Panc1 (cell line): ENCODE measurements at regions not wholly inside any gene's neighbourhood (a gene's known extent, or its start where the extent isn't known, plus 50 kb on each side); places are given as distances from the start of the nearest gene placed in this dataset.

Source experiments
- ATAC-seq: fragments of 200-7000 bp; cut with Tn5 transposase; 2 replicates; pipeline ENCODE4 v1.9.1; 2020; ENCODE audit warnings: mild to moderate bottlenecking, moderate library complexity
- BruUV-seq: library from RNA; stranded (reverse); fragments of 400-500 nt; replicated peaks from 2 replicates; lab custom pipeline; 2021; lab: Mats Ljungman, UMichigan
- CTCF ChIA-PET: fragments of 300-600 bp; sonication (Branson Sonifier 250); formaldehyde crosslinking; loops from one replicate; lab custom pipeline; 2022; ENCODE audit warnings: antibody characterized with exemption; lab: Charles Lee
- POLR2A ChIA-PET: fragments of 300-600 bp; sonication (Branson Sonifier 250); formaldehyde crosslinking; loops from one replicate; lab custom pipeline; 2022; ENCODE audit warnings: antibody characterized with exemption; lab: Charles Lee
- DNase-seq: peaks from one replicate; pipeline ENCODE4 v3.0.0-alpha.2; 2010; ENCODE audit warnings: low read depth, low spot score
- H3K27ac ChIP-seq: 2 replicates; pipeline ENCODE4 v1.5.1; 2011; ENCODE audit warnings: mild to moderate bottlenecking, low read length, inconsistent platforms
- H3K27me3 ChIP-seq: fragments of 200-500 bp; sonication (Bioruptor generic); 2 replicates; pipeline ENCODE4 v1.6.0; 2014; ENCODE audit warnings: low read length, inconsistent platforms; ENCODE audit not compliant: control insufficient read depth, insufficient read depth
- H3K36me3 ChIP-seq: fragments of 200-500 bp; sonication (Bioruptor generic); 2 replicates; pipeline ENCODE4 v1.5.1; 2014; ENCODE audit warnings: inconsistent platforms, mild to moderate bottlenecking, low read length, moderate library complexity; ENCODE audit not compliant: control insufficient read depth, insufficient read depth
- H3K4me1 ChIP-seq: 2 replicates; pipeline ENCODE4 v1.5.1; 2011; ENCODE audit warnings: inconsistent platforms, mild to moderate bottlenecking, low read length, moderate library complexity; ENCODE audit not compliant: control insufficient read depth, insufficient read depth
- H3K4me3 ChIP-seq, 2 experiments: 2 replicates each; pipeline ENCODE4 v1.5.1; 2011 to 2012; ENCODE audit warnings: low read depth in 2 of 2, low read length in 2 of 2, mild to moderate bottlenecking in 2 of 2, inconsistent platforms in 1 of 2, moderate library complexity in 1 of 2
- H3K9me3 ChIP-seq: fragments of 200-500 bp; sonication (Bioruptor generic); 2 replicates; pipeline ENCODE4 v1.5.1; 2014; ENCODE audit warnings: low read depth, mild to moderate bottlenecking, inconsistent platforms, low read length, moderate library complexity; ENCODE audit not compliant: control insufficient read depth, insufficient read depth
- CTCF ChIP-seq: fragments of 450-650 bp; IDR thresholded peaks from 2 replicates; pipeline ENCODE4 v1.5.1; 2017; ENCODE audit warnings: mild to moderate bottlenecking
- POLR2AphosphoS5 ChIP-seq: IDR thresholded peaks from 2 replicates; pipeline ENCODE4 v1.6.1; 2012; ENCODE audit warnings: mild to moderate bottlenecking, low read depth, low read length, moderate library complexity
- REST ChIP-seq, 2 experiments: IDR thresholded peaks; 2 replicates each; pipeline ENCODE4 v1.6.1; 2011 to 2012; ENCODE audit warnings: low read depth in 2 of 2, control low read depth in 1 of 2, low read length in 1 of 2, mild to moderate bottlenecking in 1 of 2, moderate library complexity in 1 of 2; ENCODE audit not compliant: insufficient read depth in 1 of 2
- SIN3A ChIP-seq: IDR thresholded peaks from 2 replicates; pipeline ENCODE4 v1.6.1; 2012; ENCODE audit warnings: low read depth, mild to moderate bottlenecking, low read length, moderate library complexity, borderline replicate concordance; ENCODE audit not compliant: insufficient read depth
- TCF7L2 ChIP-seq: IDR thresholded peaks from 2 replicates; pipeline ENCODE4 v1.6.1; 2011; ENCODE audit warnings: mild to moderate bottlenecking, low read depth, low read length, inconsistent platforms
- in situ Hi-C: cut with HindIII; loops from 2 replicates; pipeline ENCODE4 v1.10.0; 2016; ENCODE audit warnings: low sequenced_read_pairs, low pct_unique_long_range_greater_than_20kb
- intact Hi-C: fragments of 100-400 bp; cut with micrococcal nuclease; formaldehyde crosslinking; loops from one replicate; pipeline ENCODE4 v1.10.0; 2022; ENCODE audit not compliant: unreplicated experiment

- intact Hi-C loops = no loop called here
- CTCF ChIA-PET = no interaction called here
- no peak for DNase-seq
Observed at GRCh38 chr2:106961328-106961727, 75.4 kb upstream of the ST6GAL2 start.

GRCh38 chr2:106963156-106963555 lies 77.2 kb upstream of the ST6GAL2 start:
- CTCF ChIA-PET = no interaction called here
- H3K27ac ChIP-seq = no peak overlapping the region
- no peak for ATAC-seq

More at GRCh38 chr2:106961328-106961727, 75.4 kb upstream of the ST6GAL2 start:
- BruUV-seq = no TSS peak
- TF ChIP-seq TCF7L2 = no peak
- TF ChIP-seq SIN3A = no peak
- no peak for TF ChIP-seq REST (IDR thresholded peaks at IDR 0.05; ENCODE audit: insufficient read depth in 1 of 2, low read depth in 2 of 2, low read length in 1 of 2)
- no peak for TF ChIP-seq POLR2AphosphoS5
- TF ChIP-seq CTCF = no peak
- no peak for ATAC-seq
- in situ Hi-C loops = no loop called here
- H3K9me3 ChIP-seq = no peaks in the 10 kb centered on the region
- H3K4me3 ChIP-seq = no peak overlapping the region
- no peaks in the 10 kb centered on the region for H3K4me1 ChIP-seq
- no peaks in the 10 kb centered on the region for H3K27me3 ChIP-seq
- POLR2A ChIA-PET = no interaction called here
- H3K36me3 ChIP-seq = no peaks in the 10 kb centered on the region
- no peak overlapping the region for H3K27ac ChIP-seq

More at GRCh38 chr2:106963156-106963555, 77.2 kb upstream of the ST6GAL2 start:
- Histone ChIP-seq H3K4me3 (no peak overlapping the region), H3K27me3 (no peaks in the 10 kb centered on the region), H3K4me1 (no peaks in the 10 kb centered on the region), H3K36me3 (no peaks in the 10 kb centered on the region), H3K9me3 (no peaks in the 10 kb centered on the region)
- POLR2A ChIA-PET = no interaction called here
- DNase-seq = no peak
- intact Hi-C loops = no loop called here
- in situ Hi-C loops = no loop called here
- no peak for TF ChIP-seq SIN3A
- TF ChIP-seq CTCF = no peak
- TF ChIP-seq TCF7L2 = no peak
- no peak for TF ChIP-seq REST (IDR thresholded peaks at IDR 0.05; ENCODE audit: insufficient read depth in 1 of 2, low read depth in 2 of 2, low read length in 1 of 2)
- TF ChIP-seq POLR2AphosphoS5 = no peak
- no TSS peak for BruUV-seq
